NCI-H2196 treated with DMSO at 0.1 percent for 48 hours (cell line): ENCODE measurements at regions not wholly inside any gene's neighbourhood (a gene's known extent, or its start where the extent isn't known, plus 50 kb on each side); places are given as distances from the start of the nearest gene placed in this dataset.

Source experiments
- DNase-seq: peaks from one replicate; lab custom pipeline; 2025; ENCODE audit not compliant: unreplicated experiment; lab: John Stamatoyannopoulos, UW

DNA sequence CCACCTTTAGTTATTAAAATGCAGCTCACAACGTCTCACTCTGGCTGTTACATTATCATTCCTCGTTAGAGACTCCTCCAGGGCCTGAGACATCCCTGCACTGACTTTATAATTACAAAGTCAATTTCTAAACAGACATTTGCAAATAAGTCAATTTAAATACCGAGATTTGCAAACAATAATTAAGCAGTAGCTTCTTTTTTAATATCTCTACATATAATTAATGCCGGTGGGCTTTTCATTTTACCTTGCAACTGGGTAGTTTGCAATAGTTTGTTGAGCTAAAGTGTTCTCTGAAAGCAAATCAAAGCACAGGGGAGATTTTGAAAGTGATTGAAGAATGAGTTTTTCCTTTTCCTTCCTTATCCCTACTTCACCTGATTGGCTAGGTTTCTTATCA lies 154.4 kb downstream of the TLR4 start:
- no peak for DNase-seq

DNA sequence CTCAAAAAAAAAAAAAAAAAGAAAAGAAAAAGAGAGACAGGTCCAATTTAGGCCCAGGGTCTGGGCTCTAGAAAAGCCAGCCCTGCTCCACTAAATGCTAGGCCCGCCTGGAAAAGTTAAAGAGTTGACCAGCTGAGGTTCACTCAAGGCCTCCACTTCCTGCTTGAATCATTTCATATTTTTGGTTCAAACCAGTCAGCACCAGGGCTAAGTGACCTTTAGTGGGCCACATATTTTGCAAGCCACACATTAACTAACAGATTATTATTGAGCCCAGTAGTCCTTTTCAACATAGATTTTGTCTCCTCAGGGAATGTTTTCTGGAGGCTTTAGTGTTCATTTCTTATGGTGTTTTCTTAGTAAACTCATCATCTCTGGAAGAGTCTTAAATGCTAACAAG lies 156.6 kb downstream of the TLR4 start:
- no peak for DNase-seq

DNA sequence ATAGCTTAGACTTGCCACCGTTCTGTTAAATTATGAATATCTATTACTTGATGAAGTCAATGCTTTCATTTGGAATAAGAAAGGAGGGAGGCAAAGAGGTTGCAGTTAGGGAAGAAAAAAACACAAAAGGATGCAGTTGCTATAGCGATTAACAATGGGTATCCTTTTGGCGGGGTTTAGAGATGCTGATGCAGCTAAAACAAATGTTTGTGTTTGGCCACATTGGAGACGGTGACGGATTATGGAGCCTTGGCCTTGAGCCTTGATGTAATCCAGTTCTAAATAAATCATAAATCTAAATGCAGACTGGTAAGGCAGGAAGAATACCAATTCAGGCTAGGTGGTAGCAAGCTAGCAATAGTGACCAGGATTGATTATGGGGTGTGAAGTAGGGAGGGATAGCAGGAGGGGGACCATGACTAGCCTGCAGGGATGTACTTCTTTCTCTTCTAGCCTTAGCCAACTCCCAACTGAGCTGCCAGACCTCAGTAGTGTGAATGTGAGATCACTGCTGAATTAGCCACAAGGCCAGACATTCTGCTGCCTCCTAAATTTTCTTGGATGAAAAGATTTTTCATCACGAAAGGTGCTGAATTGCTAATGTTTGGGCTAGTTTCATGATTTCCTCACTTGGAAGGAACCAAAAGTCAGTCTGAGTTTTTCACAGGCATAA lies 160.3 kb downstream of the TLR4 start:
- DNase-seq: no peak

- no peak for DNase-seq
These were observed 164.4 kb downstream of the TLR4 start for GRCh38 chr9:117868594-117868993.

DNA sequence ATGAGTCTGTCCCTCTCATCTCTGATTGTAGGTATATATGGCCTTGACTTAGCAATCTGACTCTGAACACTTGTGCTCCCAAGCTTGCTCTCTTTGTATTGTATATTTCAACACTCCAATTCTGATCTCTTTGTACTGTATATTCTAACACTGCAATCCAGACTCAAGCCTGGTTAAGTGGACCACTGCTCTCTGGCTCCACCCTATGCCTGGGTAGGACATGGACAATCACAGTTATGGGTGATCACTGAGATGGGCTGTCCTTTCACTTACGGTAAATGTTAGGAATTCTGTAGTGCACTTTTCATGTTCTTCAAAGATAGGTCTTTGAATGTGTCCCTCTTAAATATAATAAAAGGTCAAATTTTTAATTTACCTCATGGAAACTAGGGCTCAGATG lies 165.1 kb downstream of the TLR4 start:
- no peak for DNase-seq

GRCh38 chr9:117869712-117870111 lies 165.5 kb downstream of the TLR4 start:
- no peak for DNase-seq

GRCh38 chr9:117873664-117874063 lies 169.5 kb downstream of the TLR4 start:
- no peak for DNase-seq

- DNase-seq: no peak
These were observed 171.7 kb downstream of the TLR4 start for GRCh38 chr9:117875886-117876285.

- no peak for DNase-seq
These were observed 178.0 kb downstream of the TLR4 start for GRCh38 chr9:117882171-117882570.

- DNase-seq: no peak
These were observed 182.4 kb downstream of the TLR4 start for GRCh38 chr9:117886616-117887015.

DNA sequence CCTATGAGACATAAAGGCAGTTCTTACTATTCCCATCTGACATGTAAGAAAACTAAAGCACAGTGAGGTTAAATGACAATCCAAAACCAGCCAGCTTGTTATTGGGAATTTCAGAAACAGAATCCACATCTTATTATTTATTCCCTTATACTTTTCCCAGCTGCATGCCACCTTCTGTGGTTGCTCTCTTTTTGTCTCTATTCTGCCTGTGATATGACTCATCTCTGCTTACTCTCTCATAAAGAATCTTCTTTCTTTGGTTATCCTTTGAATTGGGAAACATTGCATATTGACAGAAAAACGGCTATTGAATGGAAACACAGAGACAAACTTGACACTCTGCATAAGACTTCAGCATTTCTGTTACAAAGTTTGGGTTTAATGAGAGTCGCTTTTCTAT lies 183.2 kb downstream of the TLR4 start:
- DNase-seq: no peak

DNA sequence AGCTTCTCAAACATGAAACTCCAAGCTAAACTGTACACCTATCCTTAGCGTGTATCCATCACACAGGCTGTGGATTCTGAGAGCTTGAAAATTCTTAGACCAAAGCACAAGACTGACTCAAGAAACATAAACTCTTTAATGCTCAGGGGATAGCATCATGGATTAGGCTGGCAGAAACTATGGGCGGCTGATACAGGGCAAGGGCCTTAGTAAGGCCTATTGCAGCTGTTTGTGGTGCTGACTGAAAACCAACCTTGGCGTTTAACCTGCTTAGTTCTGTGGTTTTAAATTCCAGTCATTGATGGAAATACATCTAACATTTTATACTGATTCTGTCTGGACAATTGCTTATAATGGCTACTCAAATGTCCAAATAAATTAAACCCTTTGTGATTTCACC lies 183.7 kb downstream of the TLR4 start:
- no peak for DNase-seq

GRCh38 chr9:117903453-117903852 lies 199.2 kb downstream of the TLR4 start:
- DNase-seq: no peak

DNA sequence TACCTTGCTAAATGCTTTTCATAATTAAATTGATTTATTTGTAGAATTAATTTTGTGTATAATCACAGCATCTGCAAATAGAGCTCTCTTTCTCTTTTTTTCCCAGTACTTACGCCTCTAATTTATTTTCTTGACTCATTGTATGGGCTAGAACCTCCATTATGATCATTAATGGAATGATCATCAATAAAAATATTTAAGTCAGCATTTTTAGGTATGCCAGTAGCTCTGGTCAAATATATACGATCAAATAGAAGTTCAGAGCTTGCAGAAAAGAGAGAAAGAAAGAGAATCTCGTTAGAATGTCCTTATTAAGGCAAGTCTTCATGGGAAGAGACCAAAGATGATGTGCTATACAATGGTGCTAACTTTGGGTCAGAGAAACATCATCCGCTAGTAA lies 202.6 kb downstream of the TLR4 start:
- no peak for DNase-seq

DNA sequence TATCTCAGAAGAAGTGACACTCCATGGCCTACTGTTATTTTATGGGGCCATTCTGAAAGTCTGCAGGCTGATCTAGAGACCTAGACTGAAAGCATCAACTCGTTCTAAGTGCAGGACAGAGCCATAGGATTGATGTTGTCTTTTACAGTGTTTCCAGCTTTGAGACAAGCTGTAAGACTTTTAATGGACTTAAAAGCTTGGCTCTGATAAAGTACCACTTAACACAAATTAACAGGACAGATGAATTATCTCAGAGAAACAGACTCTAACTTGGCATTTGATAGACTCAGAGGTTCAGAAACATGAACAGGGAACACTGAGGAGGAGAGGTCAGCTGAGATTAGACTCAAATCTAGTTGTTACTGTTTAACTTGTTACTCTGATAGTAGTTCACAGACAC lies 203.2 kb downstream of the TLR4 start:
- DNase-seq: no peak

GRCh38 chr9:117916291-117916690 lies 212.1 kb downstream of the TLR4 start:
- no peak for DNase-seq

DNA sequence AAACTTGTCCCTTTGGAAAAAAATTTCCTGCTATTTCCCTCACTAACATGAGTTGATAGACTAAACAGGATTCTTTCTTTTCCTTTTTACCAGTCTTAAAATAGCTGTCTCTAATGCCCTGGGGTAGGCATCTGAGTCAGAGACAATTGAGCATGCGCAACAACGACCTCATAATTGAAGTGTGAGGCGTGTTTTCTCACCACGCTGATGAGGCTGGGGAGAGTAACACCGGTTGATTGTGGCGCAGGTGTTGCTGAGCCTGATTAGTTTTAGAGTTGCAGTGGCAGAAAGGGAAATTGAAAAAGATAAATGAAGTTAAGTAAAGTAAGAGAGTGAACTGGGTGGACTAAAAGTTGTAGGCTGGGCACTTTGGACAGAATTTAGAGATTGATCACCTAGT lies 213.7 kb downstream of the TLR4 start:
- no peak for DNase-seq

DNA sequence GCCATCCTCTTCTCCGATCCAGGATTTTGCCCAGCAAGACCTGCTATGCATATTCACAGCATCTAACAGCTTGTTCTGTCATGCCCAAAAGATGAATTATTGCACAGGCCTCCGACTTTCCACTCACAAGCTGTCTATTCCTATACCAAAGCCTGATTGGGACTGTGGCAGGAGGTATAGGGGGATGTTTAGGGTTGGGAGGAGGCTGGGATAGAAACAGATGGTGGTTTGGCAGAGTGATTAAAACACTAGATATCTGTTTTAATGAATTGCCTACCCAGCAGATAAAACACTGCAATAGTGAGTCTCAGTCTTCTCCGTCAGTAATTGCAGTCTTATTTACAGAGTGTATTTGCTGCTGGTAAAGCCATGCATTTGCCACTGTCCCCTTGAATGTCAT lies 215.3 kb downstream of the TLR4 start:
- no peak for DNase-seq

- no peak for DNase-seq
These were observed 221.9 kb downstream of the TLR4 start for GRCh38 chr9:117926031-117926658.

- DNase-seq: no peak
These were observed 223.2 kb downstream of the TLR4 start for GRCh38 chr9:117927354-117927753.

- peak; percentile 2 for DNase-seq
These were observed 225.7 kb downstream of the TLR4 start for GRCh38 chr9:117929868-117930267.

- no peak for DNase-seq
These were observed 228.4 kb downstream of the TLR4 start for GRCh38 chr9:117932585-117932984.
